Brain microvascular endothelial cell (primary cell): ENCODE measurements at regions not wholly inside any gene's neighbourhood (a gene's known extent, or its start where the extent isn't known, plus 50 kb on each side); places are given as distances from the start of the nearest gene placed in this dataset.

ENCODE experiments used
- DNase-seq: peaks from one replicate; pipeline ENCODE4 v3.0.0-alpha.2; 2020
- H3K27ac ChIP-seq: fragments of 250-450 bp; sonication (Bioruptor Pico); 2 replicates; pipeline ENCODE4 v1.5.1; 2020; ENCODE audit warnings: mild to moderate bottlenecking, moderate library complexity
- H3K27me3 ChIP-seq: fragments of 250-450 bp; sonication (Bioruptor Pico); replicated peaks from 2 replicates; pipeline ENCODE4 v1.5.1; 2020; ENCODE audit warnings: mild to moderate bottlenecking
- H3K36me3 ChIP-seq: fragments of 250-450 bp; sonication (Bioruptor Pico); replicated peaks from 2 replicates; pipeline ENCODE4 v1.5.1; 2020; ENCODE audit warnings: mild to moderate bottlenecking
- H3K4me3 ChIP-seq: 2 replicates; pipeline ENCODE4 v1.5.1; 2011; ENCODE audit warnings: low read depth, mild to moderate bottlenecking, control low read depth, low read length, moderate library complexity
- CTCF ChIP-seq: IDR thresholded peaks from 2 replicates; pipeline ENCODE4 v1.5.1; 2011; ENCODE audit warnings: low read depth, mild to moderate bottlenecking, moderate library complexity, low read length, control low read depth, inconsistent platforms; ENCODE audit errors: missing control alignments
- in situ Hi-C: cut with HindIII; loops from 2 replicates; pipeline ENCODE4 v1.10.0; 2017; ENCODE audit warnings: low sequenced_read_pairs, low pct_ligation_motif_present

GRCh38 chr3:72150634-72151412 is 365.9 kb upstream of the PROK2 start:
- no peak overlapping the region for H3K4me3 ChIP-seq

GRCh38 chr3:72149645-72150300 is 364.8 kb upstream of the PROK2 start:
- in situ Hi-C loops, result no loop called here

More at GRCh38 chr3:72150634-72151412, 365.9 kb upstream of the PROK2 start:
- DNase-seq, result no peak
- in situ Hi-C loops, result no loop called here
- Histone ChIP-seq H3K27me3 (no peaks in the 10 kb centered on the region), H3K27ac (no peak overlapping the region), H3K36me3 (no peaks in the 10 kb centered on the region)
- no peak for TF ChIP-seq CTCF

GRCh38 chr3:72147600-72147999 is 362.7 kb upstream of the PROK2 start:
- no peak overlapping the region for H3K27ac ChIP-seq
- no peaks in the 10 kb centered on the region for H3K36me3 ChIP-seq
- in situ Hi-C loops, result no loop called here
- no peak for TF ChIP-seq CTCF
- DNase-seq, result no peak
- no peak overlapping the region for H3K4me3 ChIP-seq
- H3K27me3 ChIP-seq, result no peaks in the 10 kb centered on the region

More at GRCh38 chr3:72149645-72150300, 364.8 kb upstream of the PROK2 start:
- no peaks in the 10 kb centered on the region for H3K27me3 ChIP-seq
- H3K36me3 ChIP-seq, result no peaks in the 10 kb centered on the region
- no peak overlapping the region for H3K4me3 ChIP-seq
- no peak overlapping the region for H3K27ac ChIP-seq
- DNase-seq, result no peak
- TF ChIP-seq CTCF, result no peak

GRCh38 chr3:72145506-72146380 is 360.8 kb upstream of the PROK2 start:
- Histone ChIP-seq H3K4me3 (no peak overlapping the region), H3K27ac (no peak overlapping the region), H3K27me3 (no peaks in the 10 kb centered on the region), H3K36me3 (no peaks in the 10 kb centered on the region)
- DNase-seq, result peak; percentile 74
- no peak for TF ChIP-seq CTCF
- in situ Hi-C loops, result no loop called here

GRCh38 chr3:72144773-72145505 is 360.0 kb upstream of the PROK2 start:
- no peak for DNase-seq
- H3K4me3 ChIP-seq, result no peak overlapping the region
- no peaks in the 10 kb centered on the region for H3K27me3 ChIP-seq
- H3K27ac ChIP-seq, result no peak overlapping the region
- no peaks in the 10 kb centered on the region for H3K36me3 ChIP-seq
- in situ Hi-C loops, result no loop called here
- no peak for TF ChIP-seq CTCF
